ENCODE measurements at regions not wholly inside any gene's neighbourhood (a gene's known extent, or its start where the extent isn't known, plus 50 kb on each side); places are given as distances from the start of the nearest gene placed in this dataset.

GRCh38 chr6:139984317-139984716 lies 609.9 kb upstream of the CITED2 start:
- TF ChIP-seq CTCF (conservative IDR thresholded peaks at IDR 0.05; ENCODE audit: low read depth, low read length) (no peak), EZH2 (IDR thresholded peaks at IDR 0.05; ENCODE audit: borderline replicate concordance, low read depth, low read length, poor library complexity, severe bottlenecking) (no peak)

All from A673 (cell line).